ENCODE measurements at regions not wholly inside any gene's neighbourhood (a gene's known extent, or its start where the extent isn't known, plus 50 kb on each side); places are given as distances from the start of the nearest gene placed in this dataset.

DNA sequence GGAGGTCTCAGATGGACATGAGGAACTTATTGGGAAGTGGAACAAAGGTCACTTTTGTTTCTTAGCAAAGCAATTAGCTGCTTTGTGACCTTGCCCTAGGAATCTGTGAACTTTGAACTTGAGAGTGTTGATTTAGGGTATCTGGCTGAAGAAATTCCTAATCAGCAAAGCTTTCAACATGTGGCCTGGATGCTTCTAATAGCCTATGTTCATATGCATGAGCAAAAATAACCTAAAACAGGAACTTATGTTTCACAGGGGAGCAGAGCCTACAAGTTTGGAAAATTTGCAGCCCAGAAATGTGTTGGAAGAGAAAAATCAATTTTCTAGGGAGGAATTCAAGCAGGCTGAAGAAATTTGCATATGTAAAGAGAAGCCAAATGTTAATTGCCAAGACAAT is 405.8 kb upstream of the SALL3 start:
- TF ChIP-seq, protein P1, sequence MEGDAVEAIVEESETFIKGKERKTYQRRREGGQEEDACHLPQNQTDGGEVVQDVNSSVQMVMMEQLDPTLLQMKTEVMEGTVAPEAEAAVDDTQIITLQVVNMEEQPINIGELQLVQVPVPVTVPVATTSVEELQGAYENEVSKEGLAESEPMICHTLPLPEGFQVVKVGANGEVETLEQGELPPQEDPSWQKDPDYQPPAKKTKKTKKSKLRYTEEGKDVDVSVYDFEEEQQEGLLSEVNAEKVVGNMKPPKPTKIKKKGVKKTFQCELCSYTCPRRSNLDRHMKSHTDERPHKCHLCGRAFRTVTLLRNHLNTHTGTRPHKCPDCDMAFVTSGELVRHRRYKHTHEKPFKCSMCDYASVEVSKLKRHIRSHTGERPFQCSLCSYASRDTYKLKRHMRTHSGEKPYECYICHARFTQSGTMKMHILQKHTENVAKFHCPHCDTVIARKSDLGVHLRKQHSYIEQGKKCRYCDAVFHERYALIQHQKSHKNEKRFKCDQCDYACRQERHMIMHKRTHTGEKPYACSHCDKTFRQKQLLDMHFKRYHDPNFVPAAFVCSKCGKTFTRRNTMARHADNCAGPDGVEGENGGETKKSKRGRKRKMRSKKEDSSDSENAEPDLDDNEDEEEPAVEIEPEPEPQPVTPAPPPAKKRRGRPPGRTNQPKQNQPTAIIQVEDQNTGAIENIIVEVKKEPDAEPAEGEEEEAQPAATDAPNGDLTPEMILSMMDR (IDR thresholded peaks at IDR 0.05) = no peak
- TF ChIP-seq POLR2A (IDR thresholded peaks at IDR 0.05) = no peak
